ENCODE measurements at regions not wholly inside any gene's neighbourhood (a gene's known extent, or its start where the extent isn't known, plus 50 kb on each side); places are given as distances from the start of the nearest gene placed in this dataset.

DNA sequence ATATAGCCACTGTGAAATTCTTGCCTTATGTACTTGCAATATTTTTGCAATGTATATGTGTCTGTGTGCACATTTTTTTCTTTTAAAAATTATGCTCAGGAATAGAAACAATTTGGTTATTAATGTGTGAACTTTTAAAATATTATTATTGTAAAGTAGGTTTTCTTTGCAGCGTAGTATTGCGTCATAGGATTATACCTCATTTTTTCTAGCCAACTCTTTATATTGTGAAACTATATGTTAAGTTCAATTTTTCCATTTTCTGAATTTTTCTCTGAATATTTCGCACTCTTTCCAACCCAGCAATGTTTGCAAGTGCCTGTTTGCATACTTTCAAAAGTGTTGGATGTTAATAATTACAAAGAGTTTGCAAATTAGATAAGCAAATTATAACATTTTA lies 471.6 kb upstream of the LMO3 start:
- no peak for TF ChIP-seq POLR2A (IDR thresholded peaks at IDR 0.05; ENCODE audit: low read depth, low read length)
- TF ChIP-seq TAF1 (IDR thresholded peaks at IDR 0.05; ENCODE audit: low read depth, low read length) = no peak
- TF ChIP-seq POLR2AphosphoS5 (IDR thresholded peaks at IDR 0.05; ENCODE audit: low read depth, low read length) = no peak
- TF ChIP-seq SPI1 (IDR thresholded peaks at IDR 0.05; ENCODE audit: low read depth, low read length) = no peak
- TF ChIP-seq POU2F2 (IDR thresholded peaks at IDR 0.05; ENCODE audit: low read depth, low read length) = no peak
- TF ChIP-seq PAX5 (IDR thresholded peaks at IDR 0.05; ENCODE audit: insufficient read depth, low read length, severe bottlenecking) = no peak
